ENCODE measurements at regions not wholly inside any gene's neighbourhood (a gene's known extent, or its start where the extent isn't known, plus 50 kb on each side); places are given as distances from the start of the nearest gene placed in this dataset.

- TF ChIP-seq CTCF (IDR thresholded peaks at IDR 0.05) (no peak), POLR2AphosphoS5 (IDR thresholded peaks at IDR 0.05; ENCODE audit: low read depth, low read length) (no peak), SIN3A (IDR thresholded peaks at IDR 0.05; ENCODE audit: borderline replicate concordance, insufficient read depth, low read depth, low read length) (no peak), TCF7L2 (IDR thresholded peaks at IDR 0.05; ENCODE audit: low read depth, low read length) (no peak)
Observed at GRCh38 chr11:134686460-134687061, 274.5 kb upstream of the B3GAT1 start.

Data from Panc1 (cell line).